ENCODE measurements at regions not wholly inside any gene's neighbourhood (a gene's known extent, or its start where the extent isn't known, plus 50 kb on each side); places are given as distances from the start of the nearest gene placed in this dataset.
A peak's percentile ranks its signal among the peaks of the same experiment; 100 is the strongest.

GRCh38 chr11:32253706-32254105 lies 162.8 kb downstream of the RCN1 start:
- no peak for DNase-seq (ENCODE audit: low spot score)
- in situ Hi-C loops (cut with MboI; ENCODE audit: low pct_unique_long_range_greater_than_20kb, low sequenced_read_pairs, unreplicated experiment) = no loop called here
- TF ChIP-seq CTCF (IDR thresholded peaks at IDR 0.05; ENCODE audit: extremely low read depth, insufficient read depth, missing control alignments) = no peak

- no peak for DNase-seq (ENCODE audit: low spot score)
- in situ Hi-C loops (cut with MboI; ENCODE audit: low pct_unique_long_range_greater_than_20kb, low sequenced_read_pairs, unreplicated experiment) = no loop called here
- TF ChIP-seq CTCF (IDR thresholded peaks at IDR 0.05; ENCODE audit: extremely low read depth, insufficient read depth, missing control alignments) = no peak
Observed at GRCh38 chr11:32255841-32256240, 165.0 kb downstream of the RCN1 start.

- in situ Hi-C loops (cut with MboI; ENCODE audit: low pct_unique_long_range_greater_than_20kb, low sequenced_read_pairs, unreplicated experiment) = no loop called here
- DNase-seq (ENCODE audit: low spot score) = no peak
- no peak for TF ChIP-seq CTCF (IDR thresholded peaks at IDR 0.05; ENCODE audit: extremely low read depth, insufficient read depth, missing control alignments)
Observed at GRCh38 chr11:32256466-32256865, 165.6 kb downstream of the RCN1 start.

GRCh38 chr11:32259641-32260081 lies 168.8 kb downstream of the RCN1 start:
- no peak for TF ChIP-seq CTCF (IDR thresholded peaks at IDR 0.05; ENCODE audit: extremely low read depth, insufficient read depth, missing control alignments)
- in situ Hi-C loops (cut with MboI; ENCODE audit: low pct_unique_long_range_greater_than_20kb, low sequenced_read_pairs, unreplicated experiment) = no loop called here
- DNase-seq (ENCODE audit: low spot score) = peak; percentile 26

- TF ChIP-seq CTCF (IDR thresholded peaks at IDR 0.05; ENCODE audit: extremely low read depth, insufficient read depth, missing control alignments) = no peak
- in situ Hi-C loops (cut with MboI; ENCODE audit: low pct_unique_long_range_greater_than_20kb, low sequenced_read_pairs, unreplicated experiment) = no loop called here
- DNase-seq (ENCODE audit: low spot score) = no peak
Observed at GRCh38 chr11:32262367-32262766, 171.5 kb downstream of the RCN1 start.

- in situ Hi-C loops (cut with MboI; ENCODE audit: low pct_unique_long_range_greater_than_20kb, low sequenced_read_pairs, unreplicated experiment) = no loop called here
- no peak for DNase-seq (ENCODE audit: low spot score)
- no peak for TF ChIP-seq CTCF (IDR thresholded peaks at IDR 0.05; ENCODE audit: extremely low read depth, insufficient read depth, missing control alignments)
Observed at GRCh38 chr11:32265911-32266310, 169.4 kb downstream of the WT1 start.

GRCh38 chr11:32266601-32267000 lies 168.7 kb downstream of the WT1 start:
- in situ Hi-C loops (cut with MboI; ENCODE audit: low pct_unique_long_range_greater_than_20kb, low sequenced_read_pairs, unreplicated experiment) = no loop called here
- no peak for TF ChIP-seq CTCF (IDR thresholded peaks at IDR 0.05; ENCODE audit: extremely low read depth, insufficient read depth, missing control alignments)
- DNase-seq (ENCODE audit: low spot score) = no peak

All from GM13977 (cell line).